NT2/D1 (cell line): ENCODE measurements at regions not wholly inside any gene's neighbourhood (a gene's known extent, or its start where the extent isn't known, plus 50 kb on each side); places are given as distances from the start of the nearest gene placed in this dataset.

Experiments used
- DNase-seq: peaks from one replicate; pipeline ENCODE4 v3.0.0-alpha.2; 2011; ENCODE audit warnings: low read depth, low spot score
- H3K27me3 ChIP-seq: 2 replicates; pipeline ENCODE4 v1.6.0; 2011; ENCODE audit warnings: mild to moderate bottlenecking; ENCODE audit not compliant: insufficient read length, insufficient read depth
- H3K36me3 ChIP-seq: 2 replicates; pipeline ENCODE4 v1.6.1; 2011; ENCODE audit warnings: mild to moderate bottlenecking, low read length, mixed read lengths; ENCODE audit not compliant: insufficient read depth, insufficient read length
- H3K4me1 ChIP-seq: 2 replicates; pipeline ENCODE4 v1.5.1; 2011; ENCODE audit not compliant: insufficient read depth, insufficient read length
- H3K4me3 ChIP-seq: 2 replicates; pipeline ENCODE4 v1.5.1; 2011; ENCODE audit warnings: low read depth; ENCODE audit not compliant: insufficient read length
- H3K9ac ChIP-seq: 2 replicates; pipeline ENCODE4 v1.6.0; 2011; ENCODE audit warnings: low read depth; ENCODE audit not compliant: insufficient read length
- H3K9me3 ChIP-seq: 2 replicates; pipeline ENCODE4 v1.5.1; 2011; ENCODE audit warnings: mild to moderate bottlenecking, low read length; ENCODE audit not compliant: insufficient read depth
- SUZ12 ChIP-seq: IDR thresholded peaks from 2 replicates; pipeline ENCODE4 v1.6.1; 2011; ENCODE audit not compliant: insufficient read length, insufficient read depth; ENCODE audit errors: extremely low read depth
- YY1 ChIP-seq: IDR thresholded peaks from 2 replicates; pipeline ENCODE4 v1.6.1; 2011; ENCODE audit not compliant: insufficient read length, insufficient read depth
- ZNF274 ChIP-seq: IDR thresholded peaks from 2 replicates; pipeline ENCODE4 v1.6.1; 2011; ENCODE audit warnings: mild to moderate bottlenecking, low read depth, low read length

DNA sequence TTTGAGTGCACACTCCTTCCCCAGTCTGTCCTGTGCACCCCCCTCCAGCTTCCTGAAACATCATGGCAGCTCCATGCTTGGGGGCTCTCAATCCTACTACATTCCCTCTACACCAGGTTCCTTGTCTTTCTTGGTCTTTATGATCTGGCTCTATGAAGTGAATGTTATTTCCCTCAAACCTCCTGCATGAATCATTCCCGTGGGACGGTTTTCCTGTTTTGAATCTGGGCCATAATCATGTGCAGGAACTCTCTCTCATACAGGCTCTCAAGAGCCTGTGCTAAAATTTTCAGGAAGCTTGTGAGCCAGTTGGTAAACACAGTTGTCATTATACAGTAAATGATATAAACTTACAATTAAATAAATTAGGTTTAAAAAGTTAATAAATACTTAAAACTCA is 89.8 kb upstream of the KCNE2 start:
- Histone ChIP-seq H3K27me3 (no peaks in the 10 kb centered on the region), H3K9ac (no peak overlapping the region), H3K4me3 (no peak overlapping the region), H3K9me3 (no peaks in the 10 kb centered on the region), H3K36me3 (no peaks in the 10 kb centered on the region), H3K4me1 (no peaks in the 10 kb centered on the region)
- no peak for DNase-seq
- no peak for TF ChIP-seq YY1
- TF ChIP-seq ZNF274 = no peak
- no peak for TF ChIP-seq SUZ12

GRCh38 chr21:34276711-34277425 is 86.9 kb upstream of the KCNE2 start:
- TF ChIP-seq YY1 (no peak), ZNF274 (no peak), SUZ12 (no peak)
- no peak for DNase-seq
- no peaks in the 10 kb centered on the region for H3K27me3 ChIP-seq

DNA sequence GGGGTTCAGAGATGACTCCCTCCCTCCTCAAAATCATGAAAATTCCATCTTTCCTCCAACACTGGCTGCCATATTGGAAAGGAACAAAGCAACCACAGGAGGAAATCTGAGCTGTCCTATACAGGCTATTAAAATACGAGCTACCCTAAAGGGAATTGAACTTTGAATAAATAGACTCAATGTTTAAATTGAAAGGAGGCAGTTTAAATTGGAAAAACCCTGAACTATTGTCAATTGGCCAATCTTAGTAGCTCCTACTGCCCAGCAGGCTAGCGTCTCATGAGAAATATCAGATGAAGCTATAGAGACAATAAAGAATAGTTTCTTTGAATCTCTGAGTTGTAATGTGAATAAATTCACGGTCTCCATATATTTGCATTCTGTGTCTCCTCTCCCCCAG is 85.4 kb upstream of the KCNE2 start:
- H3K4me1 ChIP-seq = no peaks in the 10 kb centered on the region
- H3K36me3 ChIP-seq = no peaks in the 10 kb centered on the region
- no peaks in the 10 kb centered on the region for H3K9me3 ChIP-seq
- no peak overlapping the region for H3K4me3 ChIP-seq
- no peaks in the 10 kb centered on the region for H3K27me3 ChIP-seq
- TF ChIP-seq YY1 (no peak), SUZ12 (no peak), ZNF274 (no peak)
- DNase-seq = no peak
- no peak overlapping the region for H3K9ac ChIP-seq

More at GRCh38 chr21:34276711-34277425, 86.9 kb upstream of the KCNE2 start:
- no peak overlapping the region for H3K4me3 ChIP-seq
- no peaks in the 10 kb centered on the region for H3K36me3 ChIP-seq
- no peak overlapping the region for H3K9ac ChIP-seq
- no peaks in the 10 kb centered on the region for H3K9me3 ChIP-seq
- H3K4me1 ChIP-seq = no peaks in the 10 kb centered on the region

GRCh38 chr21:34279285-34279684 is 84.5 kb upstream of the KCNE2 start:
- no peaks in the 10 kb centered on the region for H3K36me3 ChIP-seq
- no peaks in the 10 kb centered on the region for H3K9me3 ChIP-seq
- H3K9ac ChIP-seq = no peak overlapping the region
- no peak for DNase-seq
- TF ChIP-seq SUZ12 (no peak), ZNF274 (no peak), YY1 (no peak)
- no peak overlapping the region for H3K4me3 ChIP-seq
- H3K27me3 ChIP-seq = no peaks in the 10 kb centered on the region
- no peaks in the 10 kb centered on the region for H3K4me1 ChIP-seq

- no peaks in the 10 kb centered on the region for H3K27me3 ChIP-seq
- TF ChIP-seq ZNF274 = no peak
- no peak for TF ChIP-seq SUZ12
- TF ChIP-seq YY1 = no peak
- H3K9ac ChIP-seq = no peak overlapping the region
- H3K4me1 ChIP-seq = no peaks in the 10 kb centered on the region
- H3K9me3 ChIP-seq = peaks cover 3% of the 10 kb centered on the region; the same call in 1 of the 2 replicates
- no peak overlapping the region for H3K4me3 ChIP-seq
- H3K36me3 ChIP-seq = no peaks in the 10 kb centered on the region
- DNase-seq = no peak
Measured at GRCh38 chr21:34279883-34280282, 83.9 kb upstream of the KCNE2 start.

GRCh38 chr21:34280389-34280795 is 83.4 kb upstream of the KCNE2 start:
- Histone ChIP-seq H3K9ac (no peak overlapping the region), H3K36me3 (no peaks in the 10 kb centered on the region), H3K4me1 (no peaks in the 10 kb centered on the region), H3K4me3 (no peak overlapping the region), H3K27me3 (no peaks in the 10 kb centered on the region), H3K9me3 (peaks cover 8% of the 10 kb centered on the region; the same call in 1 of the 2 replicates)
- DNase-seq = no peak
- TF ChIP-seq ZNF274 (no peak), YY1 (no peak), SUZ12 (no peak)

- peaks cover 14% of the 10 kb centered on the region; the same call in 1 of the 2 replicates for H3K9me3 ChIP-seq
- DNase-seq = no peak
- TF ChIP-seq YY1 (no peak), ZNF274 (no peak), SUZ12 (no peak)
- H3K4me3 ChIP-seq = no peak overlapping the region
- no peak overlapping the region for H3K9ac ChIP-seq
- no peaks in the 10 kb centered on the region for H3K4me1 ChIP-seq
- no peaks in the 10 kb centered on the region for H3K27me3 ChIP-seq
- H3K36me3 ChIP-seq = no peaks in the 10 kb centered on the region
Measured at GRCh38 chr21:34280959-34281358, 82.8 kb upstream of the KCNE2 start.
